GM11168 (cell line): ENCODE measurements at regions not wholly inside any gene's neighbourhood (a gene's known extent, or its start where the extent isn't known, plus 50 kb on each side); places are given as distances from the start of the nearest gene placed in this dataset.

Source experiments
- in situ Hi-C: fragments of 300-500 bp; cut with MboI; formaldehyde crosslinking; loops from one replicate; pipeline ENCODE4 v1.12.0; 2022; ENCODE audit warnings: low sequenced_read_pairs; ENCODE audit not compliant: unreplicated experiment

DNA sequence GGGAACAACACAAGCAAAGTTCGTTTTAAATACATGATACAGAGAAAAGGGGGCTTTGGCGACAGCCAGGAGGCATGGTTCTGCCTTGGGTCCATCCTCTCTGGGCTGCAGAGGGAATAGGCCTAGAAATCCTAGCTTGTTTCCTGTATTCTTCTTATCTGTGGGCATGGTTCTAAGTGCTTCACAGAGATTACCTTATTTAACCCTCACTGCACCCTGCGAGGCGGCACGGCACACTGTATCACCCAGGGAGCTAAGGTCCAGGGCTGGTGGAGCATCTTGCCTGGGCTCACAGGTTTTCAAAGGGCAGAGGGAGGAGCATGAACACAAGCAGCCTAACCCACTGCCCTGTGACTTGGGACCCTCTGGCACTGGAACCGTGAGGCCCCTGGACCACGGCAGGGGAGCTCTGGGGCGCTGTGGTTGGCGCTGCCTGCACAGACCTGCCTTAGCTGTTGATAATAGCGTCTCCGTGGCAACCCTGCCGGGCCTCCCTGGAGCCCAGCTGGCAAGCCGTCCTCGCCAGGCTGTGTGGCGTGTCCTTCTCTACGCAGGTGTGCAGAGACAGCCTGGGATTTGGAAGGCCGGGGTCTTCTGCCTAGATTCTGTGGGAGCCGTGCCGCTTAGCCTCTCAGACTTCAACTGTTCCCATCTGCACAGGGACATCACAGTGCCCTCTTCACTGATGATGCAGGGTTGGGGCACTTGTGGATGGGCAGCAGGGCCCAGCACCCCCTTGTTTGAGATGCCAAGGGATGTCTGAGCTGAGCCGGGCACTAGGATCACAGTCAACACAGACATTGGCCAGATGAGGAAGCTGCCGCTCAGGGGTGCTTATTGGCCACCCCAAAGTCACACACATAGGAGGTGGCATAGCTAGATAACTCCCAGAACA, 154.6 kb upstream of the TLE3 start:
- in situ Hi-C loops: no loop called here

GRCh38 chr15:70251246-70251990, 153.7 kb upstream of the TLE3 start:
- in situ Hi-C loops: no loop called here

DNA sequence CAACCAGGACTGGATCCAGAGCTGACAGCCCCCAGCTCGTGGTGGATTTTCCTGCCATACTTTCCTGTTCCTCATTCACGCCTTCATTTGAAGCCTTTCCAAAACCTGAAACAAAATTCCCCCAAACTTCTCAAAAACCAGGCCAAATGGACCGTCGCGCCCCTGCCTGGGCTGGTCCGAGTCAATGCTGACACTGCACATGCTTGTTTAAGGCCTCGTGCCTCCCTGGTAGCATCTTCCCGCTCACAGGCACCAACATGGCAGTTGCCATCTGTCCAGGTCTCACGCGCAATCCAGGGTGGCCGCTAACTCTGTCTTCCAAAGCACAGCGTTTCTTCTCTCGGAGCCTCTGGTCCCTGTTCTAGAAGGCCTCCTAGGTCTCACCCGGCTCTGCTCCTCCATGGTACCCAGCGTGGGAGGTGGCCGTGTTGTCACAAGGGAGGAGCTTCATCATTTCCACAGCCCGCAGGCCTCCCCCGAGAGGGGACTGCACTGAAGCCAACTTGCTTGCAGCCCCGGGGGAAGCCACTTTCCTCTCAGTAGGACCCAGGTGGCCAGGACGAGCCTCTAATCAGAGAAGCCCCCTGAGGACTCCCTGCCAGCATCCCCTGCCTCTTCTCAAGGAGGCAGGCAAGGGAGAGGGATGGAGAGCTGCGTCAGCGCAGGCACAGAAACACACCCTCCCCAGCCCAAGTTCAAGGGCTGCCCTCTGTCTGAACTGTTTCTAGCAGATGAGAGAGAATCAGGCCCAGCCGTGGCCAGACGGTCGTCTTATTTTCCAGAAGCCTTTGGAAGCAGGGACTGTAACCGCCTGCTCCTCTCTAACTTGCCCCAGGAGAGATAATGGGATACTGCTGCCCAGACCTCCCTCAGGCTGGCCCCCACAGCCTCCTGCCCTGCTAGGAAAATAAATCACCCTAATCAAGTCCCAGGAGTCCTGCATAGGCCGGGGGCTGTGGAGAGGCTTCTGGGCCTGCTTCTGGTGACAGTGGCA, 152.8 kb upstream of the TLE3 start:
- in situ Hi-C loops: no loop called here

GRCh38 chr15:70249616-70250015, 151.9 kb upstream of the TLE3 start:
- in situ Hi-C loops: no loop called here

DNA sequence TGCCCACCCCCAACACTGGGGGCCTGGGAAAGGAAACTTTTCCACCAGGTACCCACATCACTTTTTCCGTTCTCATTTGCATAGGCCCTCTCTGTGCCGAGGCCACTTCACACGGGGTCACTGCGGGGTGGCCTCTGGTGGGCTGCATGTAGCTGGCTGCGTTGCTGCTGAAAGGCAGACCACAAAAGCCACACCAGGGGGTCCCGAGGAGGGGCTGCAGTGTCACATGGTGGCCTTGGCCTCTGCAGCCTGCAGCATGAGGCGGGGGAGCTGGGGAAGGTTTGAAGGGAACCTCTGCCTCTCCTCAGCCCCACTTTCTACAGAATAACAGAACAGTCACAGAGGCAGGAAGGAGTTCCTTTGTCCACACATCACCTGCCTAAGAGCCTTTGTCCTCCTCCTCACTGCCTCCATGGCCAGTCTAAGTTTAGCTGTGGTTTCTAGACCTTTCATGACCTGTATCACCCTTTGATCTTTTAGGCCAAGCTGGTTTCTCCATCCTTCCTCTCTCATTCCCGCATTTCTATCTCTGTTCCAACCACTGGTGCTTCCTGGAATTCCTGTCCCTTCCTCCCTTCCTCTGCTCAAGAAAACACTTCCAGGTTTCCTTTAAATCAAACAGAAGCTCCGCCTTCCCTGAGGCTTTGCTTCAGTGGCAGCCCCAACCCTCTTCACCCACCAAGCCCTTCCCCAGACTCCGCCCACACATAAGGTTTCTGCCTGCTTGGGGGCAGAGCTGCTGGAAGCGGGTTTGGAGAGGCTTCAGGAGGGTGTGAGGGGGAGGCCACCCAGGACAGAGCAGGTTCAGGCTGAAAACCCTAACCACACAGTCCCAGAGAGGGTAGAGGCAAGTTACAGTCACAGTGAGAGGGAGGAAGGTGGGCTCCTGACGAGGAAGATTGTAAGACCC, 150.7 kb upstream of the TLE3 start:
- in situ Hi-C loops: no loop called here

GRCh38 chr15:70247281-70247680, 149.6 kb upstream of the TLE3 start:
- in situ Hi-C loops: no loop called here

GRCh38 chr15:70246623-70247220, 149.0 kb upstream of the TLE3 start:
- in situ Hi-C loops: no loop called here

DNA sequence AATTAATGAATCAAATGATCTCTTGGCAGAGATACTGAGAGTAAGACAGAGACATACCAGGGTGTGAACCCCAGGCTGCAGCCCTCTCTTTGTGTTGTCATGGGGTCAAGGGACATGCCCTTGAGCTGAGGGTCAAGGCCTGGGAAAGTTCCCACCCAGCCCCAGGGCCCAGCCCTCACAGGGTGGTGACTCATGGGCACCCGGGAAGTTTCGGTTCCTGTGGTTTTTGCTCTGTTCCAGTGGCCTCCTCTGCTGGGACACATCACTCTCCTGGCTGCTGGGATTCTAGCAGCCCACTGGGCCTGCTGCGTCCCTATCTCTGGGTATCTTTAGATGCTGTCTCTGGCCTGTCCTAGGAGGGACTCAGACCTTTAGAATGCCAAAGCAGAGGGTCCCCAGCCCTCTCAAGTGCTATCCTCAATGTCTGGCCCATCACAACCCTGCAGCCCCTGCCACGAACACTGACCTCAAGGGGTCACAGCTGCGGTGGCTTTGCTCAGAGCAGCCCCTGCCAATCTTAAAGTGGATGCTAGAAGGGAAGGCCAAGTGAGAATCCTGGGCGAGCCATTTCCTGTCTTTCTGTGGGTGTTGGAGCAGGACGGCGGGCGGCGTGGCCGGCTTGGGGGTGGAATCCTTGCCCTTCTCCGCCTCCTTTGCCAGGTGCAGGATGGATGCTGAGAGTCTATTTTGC, 148.4 kb upstream of the TLE3 start:
- in situ Hi-C loops: no loop called here

GRCh38 chr15:70244978-70245542, 147.3 kb upstream of the TLE3 start:
- in situ Hi-C loops: no loop called here

- in situ Hi-C loops: no loop called here
Observed at GRCh38 chr15:70243686-70244540, 146.2 kb upstream of the TLE3 start.

DNA sequence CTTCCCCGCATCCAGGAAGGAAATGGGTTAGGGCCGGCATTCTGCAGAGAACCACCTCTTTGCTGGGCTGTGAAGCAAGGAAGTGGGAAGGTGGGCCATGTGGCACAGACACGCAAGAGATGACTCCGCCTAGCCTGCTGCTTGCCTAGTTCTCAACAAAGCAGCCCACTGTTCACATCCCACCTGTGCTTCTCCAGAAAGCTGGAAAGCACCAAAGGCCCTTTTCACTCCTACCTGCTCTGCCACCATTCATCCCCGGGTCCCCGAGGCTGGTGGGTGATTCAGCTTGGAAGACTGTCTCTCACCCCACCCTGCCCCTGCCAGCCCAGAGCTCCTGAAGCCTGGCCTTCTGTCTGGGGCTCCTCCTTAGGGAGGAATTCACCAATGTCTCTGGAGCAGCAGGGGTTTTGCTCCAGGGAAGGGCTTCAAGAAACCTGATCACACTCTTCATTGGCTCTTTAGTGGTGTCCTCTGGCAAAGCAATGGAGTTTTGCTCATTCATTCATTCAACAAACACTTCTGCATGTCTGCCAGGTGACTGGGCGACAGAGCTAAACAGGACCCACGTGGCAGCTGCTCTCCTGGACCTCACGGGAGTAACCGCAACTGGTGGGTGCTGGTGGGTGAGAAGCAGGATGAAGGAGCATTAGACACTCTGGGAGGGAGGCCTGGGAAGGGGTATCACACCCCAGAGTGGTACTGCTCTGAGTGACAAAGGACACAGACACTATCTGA, 145.4 kb upstream of the TLE3 start:
- in situ Hi-C loops: no loop called here

DNA sequence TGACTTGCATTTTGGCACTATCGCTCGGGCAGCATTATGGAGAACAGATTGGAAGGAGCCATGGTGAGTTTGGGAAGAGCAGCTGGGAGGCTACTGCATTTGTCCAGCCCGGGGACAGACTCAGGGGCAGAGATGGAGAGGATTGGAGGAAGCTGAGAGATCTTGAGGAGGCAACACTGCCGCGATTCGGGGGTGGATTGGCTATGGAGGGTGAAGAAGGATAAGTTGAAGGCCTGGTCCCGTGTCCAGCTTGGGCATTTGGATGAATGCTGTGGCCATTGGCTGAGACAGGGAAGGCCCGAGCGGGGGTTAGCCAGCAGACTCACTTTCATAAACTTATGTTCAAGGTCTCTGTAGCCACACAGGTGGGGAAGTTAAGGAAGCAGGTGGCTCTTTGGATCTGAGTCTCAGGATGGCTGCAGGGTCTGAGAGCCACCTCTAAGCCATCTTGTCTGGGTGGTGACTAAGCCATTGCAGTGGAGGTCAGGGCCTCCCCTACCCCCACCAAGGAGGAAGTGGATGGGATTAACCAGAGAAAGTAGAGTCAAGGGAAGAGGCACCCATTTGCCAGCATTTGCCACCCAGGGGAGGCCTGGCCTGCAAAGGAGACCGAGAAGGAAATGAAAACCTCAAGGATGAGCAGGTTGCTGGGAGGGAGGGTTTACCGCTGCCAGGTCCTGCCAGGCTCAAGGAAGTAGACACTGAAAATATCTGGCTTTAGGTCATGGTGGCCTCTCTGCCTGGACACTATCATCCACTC, 144.0 kb upstream of the TLE3 start:
- in situ Hi-C loops: no loop called here

DNA sequence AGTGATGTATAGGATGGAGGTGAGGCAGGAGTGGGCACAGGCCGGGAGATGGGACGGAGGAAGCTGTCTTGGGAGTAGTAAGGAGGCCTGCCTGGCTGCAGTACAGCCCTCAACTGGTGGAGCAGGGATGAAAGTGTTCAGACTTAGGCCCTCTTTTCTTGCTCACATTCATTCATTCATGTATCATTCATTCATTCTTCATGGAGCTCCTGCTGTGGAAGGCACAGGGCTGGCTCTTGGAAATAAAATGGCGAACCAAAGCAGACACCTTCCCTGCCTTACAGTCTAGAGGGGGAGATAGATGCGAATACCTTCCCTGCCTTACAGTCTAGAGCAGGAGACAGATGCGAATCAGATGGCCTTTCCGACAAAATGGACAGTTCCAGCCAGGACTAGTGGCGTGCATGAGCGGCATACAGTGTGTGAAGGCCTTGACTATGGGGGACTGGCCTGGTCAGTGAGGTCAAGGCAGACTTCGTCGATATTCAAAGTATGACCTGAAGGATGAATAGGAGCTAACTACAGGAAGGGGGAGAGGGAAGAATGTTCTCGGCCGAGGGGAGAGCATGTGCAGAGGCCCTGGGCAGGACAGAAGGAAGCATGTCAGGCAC, 143.2 kb upstream of the TLE3 start:
- in situ Hi-C loops: no loop called here

- in situ Hi-C loops: no loop called here
Observed at GRCh38 chr15:70240082-70240481, 142.4 kb upstream of the TLE3 start.

- in situ Hi-C loops: no loop called here
Observed at GRCh38 chr15:70238917-70239316, 141.2 kb upstream of the TLE3 start.
